ENCODE measurements at regions not wholly inside any gene's neighbourhood (a gene's known extent, or its start where the extent isn't known, plus 50 kb on each side); places are given as distances from the start of the nearest gene placed in this dataset.

DNA sequence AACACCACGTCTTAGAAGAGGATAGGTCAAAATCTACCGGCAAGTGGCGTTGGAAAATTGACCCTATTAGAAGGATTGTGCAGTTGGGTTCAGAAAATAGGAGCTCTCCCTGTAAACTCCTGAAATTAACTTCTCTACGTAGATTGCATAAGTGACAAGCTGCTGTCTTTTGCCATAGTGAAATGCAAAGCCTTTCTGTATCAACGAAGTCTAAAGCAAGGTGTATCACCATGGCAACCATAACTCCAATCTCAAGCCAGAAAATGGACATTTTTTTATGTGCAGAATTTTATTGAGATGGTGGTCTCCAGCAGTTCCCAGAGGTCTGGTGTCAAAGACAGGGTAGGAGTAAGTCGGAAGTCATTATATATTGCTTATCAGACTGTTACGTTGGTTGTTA, 367.7 kb upstream of the NOVA1 start:
- no peak for TF ChIP-seq CTCF (IDR thresholded peaks at IDR 0.05)
- TF ChIP-seq POLR2A (IDR thresholded peaks at IDR 0.05) = no peak

All from heart left ventricle (tissue), 13 donors.